IMR-90 (cell line): ENCODE measurements at regions not wholly inside any gene's neighbourhood (a gene's known extent, or its start where the extent isn't known, plus 50 kb on each side); places are given as distances from the start of the nearest gene placed in this dataset.

Experiments
- ATAC-seq: fragments of 200-7000 bp; cut with Tn5 transposase; 2 replicates; pipeline ENCODE4 v1.9.1; 2020; ENCODE audit warnings: low read depth, mild to moderate bottlenecking, moderate library complexity
- BruUV-seq: library from RNA; stranded (reverse); fragments of 400-500 nt; replicated peaks from 2 replicates; lab custom pipeline; 2021; lab: Mats Ljungman, UMichigan
- CTCF ChIA-PET: fragments of 300-600 bp; formaldehyde crosslinking; extraction: SDS; loops from one replicate; lab custom pipeline; 2021; ENCODE audit warnings: antibody characterized with exemption; lab: Yijun Ruan, JAX
- POLR2A ChIA-PET: fragments of 300-600 bp; sonication (Branson Sonifier 250); formaldehyde crosslinking; loops from one replicate; lab custom pipeline; 2022; ENCODE audit warnings: antibody characterized with exemption; ENCODE audit not compliant: unreplicated experiment; lab: Charles Lee
- DNase-seq: peaks from one replicate; pipeline ENCODE4 v3.0.0; 2013
- H2AFZ ChIP-seq: replicated peaks from 2 replicates; pipeline ENCODE3; 2013; ENCODE audit warnings: low read length, mild to moderate bottlenecking; ENCODE audit not compliant: poor library complexity
- H2AK5ac ChIP-seq: 2 replicates; pipeline ENCODE4 v1.6.1; 2013; ENCODE audit warnings: low read depth, low read length, inconsistent platforms
- H2AK9ac ChIP-seq: replicated peaks from 2 replicates; pipeline ENCODE3; 2013; ENCODE audit warnings: mild to moderate bottlenecking, low read depth, low read length, moderate library complexity; ENCODE audit not compliant: poor library complexity
- H2BK120ac ChIP-seq: 2 replicates; pipeline ENCODE4 v1.6.1; 2013; ENCODE audit warnings: low read depth, low read length, inconsistent platforms
- H2BK15ac ChIP-seq: 3 replicates; pipeline ENCODE4 v1.6.1; 2013; ENCODE audit warnings: low read depth, low read length, inconsistent platforms
- H2BK20ac ChIP-seq: 2 replicates; pipeline ENCODE4 v1.6.1; 2013; ENCODE audit warnings: low read depth, mild to moderate bottlenecking, inconsistent platforms, low read length, moderate library complexity
- H2BK5ac ChIP-seq: 2 replicates; pipeline ENCODE4 v1.6.1; 2013; ENCODE audit warnings: mild to moderate bottlenecking, low read depth, low read length, inconsistent platforms; ENCODE audit not compliant: poor library complexity, severe bottlenecking
- H3K14ac ChIP-seq: replicated peaks from 2 replicates; pipeline ENCODE4 v1.6.1; 2013; ENCODE audit warnings: low read depth, low read length, inconsistent platforms
- H3K18ac ChIP-seq: 2 replicates; pipeline ENCODE4 v1.6.1; 2013; ENCODE audit warnings: low read depth, low read length, control low read depth
- H3K23ac ChIP-seq: 2 replicates; pipeline ENCODE4 v1.6.1; 2013; ENCODE audit warnings: low read depth, low read length, inconsistent platforms
- H3K27ac ChIP-seq: 2 replicates; pipeline ENCODE4 v1.5.1; 2013; ENCODE audit warnings: mild to moderate bottlenecking, control low read depth, low read length; ENCODE audit not compliant: insufficient read depth
- H3K27me3 ChIP-seq: 2 replicates; pipeline ENCODE4 v1.6.1; 2013; ENCODE audit warnings: low read length; ENCODE audit not compliant: control insufficient read depth, insufficient read depth
- H3K36me3 ChIP-seq: 2 replicates; pipeline ENCODE4 v1.6.1; 2013; ENCODE audit warnings: low read length, mixed read lengths; ENCODE audit not compliant: control insufficient read depth, insufficient read depth
- H3K4ac ChIP-seq: 2 replicates; pipeline ENCODE4 v1.6.1; 2013; ENCODE audit warnings: low read depth, low read length, inconsistent platforms
- H3K4me1 ChIP-seq: 2 replicates; pipeline ENCODE4 v1.6.1; 2013; ENCODE audit warnings: low read length, mixed read lengths; ENCODE audit not compliant: control insufficient read depth, insufficient read depth
- H3K4me2 ChIP-seq: 2 replicates; pipeline ENCODE4 v1.6.1; 2013; ENCODE audit warnings: low read depth, mild to moderate bottlenecking, control low read depth, low read length, moderate library complexity
- H3K4me3 ChIP-seq: 2 replicates; pipeline ENCODE4 v1.5.1; 2013; ENCODE audit warnings: low read depth, mild to moderate bottlenecking, control low read depth, low read length, moderate library complexity; ENCODE audit not compliant: insufficient read depth
- H3K56ac ChIP-seq: 2 replicates; pipeline ENCODE4 v1.6.1; 2013; ENCODE audit warnings: low read length, inconsistent platforms; ENCODE audit not compliant: insufficient read depth; ENCODE audit errors: extremely low read depth
- H3K79me1 ChIP-seq, 2 experiments: 2 replicates each; pipeline ENCODE4 v1.6.1; 2013; ENCODE audit warnings: low read length in 2 of 2, inconsistent platforms in 1 of 2, low read depth in 1 of 2
- H3K9ac ChIP-seq: 2 replicates; pipeline ENCODE4 v1.6.1; 2013; ENCODE audit warnings: low read depth, low read length, control low read depth
- H3K9me1 ChIP-seq: 2 replicates; pipeline ENCODE4 v1.6.1; 2013; ENCODE audit warnings: low read length, inconsistent platforms; ENCODE audit not compliant: insufficient read depth
- H3K9me3 ChIP-seq: 2 replicates; pipeline ENCODE4 v1.6.1; 2013; ENCODE audit warnings: low read length; ENCODE audit not compliant: control insufficient read depth, insufficient read depth
- H4K20me1 ChIP-seq: 2 replicates; pipeline ENCODE4 v1.6.1; 2013; ENCODE audit warnings: low read length, inconsistent platforms; ENCODE audit not compliant: insufficient read depth
- H4K5ac ChIP-seq: 2 replicates; pipeline ENCODE4 v1.6.1; 2013; ENCODE audit warnings: mild to moderate bottlenecking, low read depth, low read length, control low read depth
- H4K8ac ChIP-seq, 2 experiments: 2 replicates each; pipeline ENCODE4 v1.6.1; 2013; ENCODE audit warnings: low read depth in 2 of 2, low read length in 2 of 2, control low read depth in 1 of 2, inconsistent platforms in 1 of 2
- H4K91ac ChIP-seq: 2 replicates; pipeline ENCODE4 v1.6.1; 2013; ENCODE audit warnings: low read depth, low read length, inconsistent platforms; ENCODE audit not compliant: insufficient read depth
- NFE2L2 ChIP-seq: fragments of 150-350 bp; IDR thresholded peaks from 2 replicates; pipeline ENCODE4 v1.6.1; 2016; ENCODE audit warnings: low read depth, mild to moderate bottlenecking, low read length
- RCOR1 ChIP-seq: IDR thresholded peaks from 2 replicates; pipeline ENCODE4 v1.6.1; 2012; ENCODE audit warnings: mild to moderate bottlenecking, low read length, improper control_type of control experiment; ENCODE audit not compliant: insufficient replicate concordance
- WGBS, 2 experiments: methylation state at CpG; one replicate each; pipeline versions ENCODE4 v1.1.5 to v1.1.7; 2013; ENCODE audit warnings: missing lambda C conversion rate in 2 of 2; ENCODE audit not compliant: insufficient read length in 1 of 2; ENCODE audit errors: extremely low coverage in 2 of 2; 5-methylcytosine and 5-hydroxymethylcytosine counted together
- dilution Hi-C: fragments of 300-500 bp; cut with HindIII; formaldehyde crosslinking; loops from one replicate; pipeline ENCODE4 v1.14.3; 2018; ENCODE audit warnings: low sequenced_read_pairs; ENCODE audit not compliant: unreplicated experiment
- in situ Hi-C: fragments of 300-500 bp; cut with MboI; formaldehyde crosslinking; loops from 3 replicates; pipeline ENCODE4 v1.14.3; 2019; ENCODE audit warnings: low sequenced_read_pairs, inconsistent platforms, mixed read lengths
- intact Hi-C: fragments of 100-400 bp; cut with micrococcal nuclease; formaldehyde crosslinking; loops from 2 replicates; pipeline ENCODE4 v1.10.0; 2022
- TF ChIP-seq, protein P1 (sequence below): fragments of 150-350 bp; IDR thresholded peaks from 2 replicates; pipeline ENCODE4 v1.6.1; 2017; ENCODE audit warnings: mild to moderate bottlenecking, antibody characterized with exemption, low read length, low read depth

DNA sequence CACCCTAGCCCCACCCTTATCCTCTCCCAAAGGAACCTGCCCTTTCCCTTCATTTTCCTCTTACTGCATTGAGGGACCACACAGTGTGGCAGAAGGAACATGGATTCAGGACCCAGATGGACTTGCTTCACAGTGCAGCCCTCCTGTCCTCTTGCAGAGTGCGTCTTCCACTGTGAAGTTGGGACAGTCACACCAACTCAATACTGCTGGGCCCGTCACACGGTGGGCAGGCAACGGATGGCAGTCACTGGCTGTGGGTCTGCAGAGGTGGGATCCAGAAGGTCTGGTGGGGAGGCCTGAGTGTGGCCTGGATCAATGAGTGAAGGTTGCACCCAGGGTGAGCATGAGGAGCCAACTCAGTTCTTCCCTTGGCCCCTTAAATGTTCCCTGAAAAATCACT is 129.9 kb upstream of the B3GAT1 start:
- Histone ChIP-seq H3K14ac (no peak overlapping the region), H2BK15ac (no peak overlapping the region), H2AK9ac (no peak overlapping the region), H2BK5ac (no peak overlapping the region), H3K9me1 (no peaks in the 10 kb centered on the region), H2AK5ac (no peak overlapping the region), H3K18ac (no peak overlapping the region), H3K9ac (no peak overlapping the region), H3K36me3 (no peaks in the 10 kb centered on the region), H3K9me3 (peaks cover 46% of the 10 kb centered on the region), H3K4me2 (no peak overlapping the region), H4K5ac (no peak overlapping the region), H2BK120ac (no peak overlapping the region), H2AFZ (no peak overlapping the region), H2BK20ac (no peak overlapping the region), H3K4ac (no peak overlapping the region), H4K20me1 (no peaks in the 10 kb centered on the region), H3K23ac (no peak overlapping the region), H3K4me1 (no peaks in the 10 kb centered on the region), H3K79me1 (no peaks in the 10 kb centered on the region), H4K91ac (no peak overlapping the region), H4K8ac (no peak overlapping the region), H3K56ac (no peak overlapping the region), H3K27ac (no peak overlapping the region), H3K4me3 (no peak overlapping the region), H3K27me3 (no peaks in the 10 kb centered on the region)
- ATAC-seq (no peak), DNase-seq (no peak)
- intact Hi-C loops (no loop called here), in situ Hi-C loops (no loop called here), dilution Hi-C loops (no loop called here)
- TF ChIP-seq, protein P1, sequence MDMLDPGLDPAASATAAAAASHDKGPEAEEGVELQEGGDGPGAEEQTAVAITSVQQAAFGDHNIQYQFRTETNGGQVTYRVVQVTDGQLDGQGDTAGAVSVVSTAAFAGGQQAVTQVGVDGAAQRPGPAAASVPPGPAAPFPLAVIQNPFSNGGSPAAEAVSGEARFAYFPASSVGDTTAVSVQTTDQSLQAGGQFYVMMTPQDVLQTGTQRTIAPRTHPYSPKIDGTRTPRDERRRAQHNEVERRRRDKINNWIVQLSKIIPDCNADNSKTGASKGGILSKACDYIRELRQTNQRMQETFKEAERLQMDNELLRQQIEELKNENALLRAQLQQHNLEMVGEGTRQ: no peak
- TF ChIP-seq NFE2L2 (no peak), RCOR1 (no peak)
- ChIA-PET CTCF (no interaction called here), POLR2A (no interaction called here)
- no CpG with 5 or more reads among the region's 4 CpGs for WGBS, 2 experiments
- BruUV-seq: no TSS peak
